ENCODE measurements at regions not wholly inside any gene's neighbourhood (a gene's known extent, or its start where the extent isn't known, plus 50 kb on each side); places are given as distances from the start of the nearest gene placed in this dataset.

DNA sequence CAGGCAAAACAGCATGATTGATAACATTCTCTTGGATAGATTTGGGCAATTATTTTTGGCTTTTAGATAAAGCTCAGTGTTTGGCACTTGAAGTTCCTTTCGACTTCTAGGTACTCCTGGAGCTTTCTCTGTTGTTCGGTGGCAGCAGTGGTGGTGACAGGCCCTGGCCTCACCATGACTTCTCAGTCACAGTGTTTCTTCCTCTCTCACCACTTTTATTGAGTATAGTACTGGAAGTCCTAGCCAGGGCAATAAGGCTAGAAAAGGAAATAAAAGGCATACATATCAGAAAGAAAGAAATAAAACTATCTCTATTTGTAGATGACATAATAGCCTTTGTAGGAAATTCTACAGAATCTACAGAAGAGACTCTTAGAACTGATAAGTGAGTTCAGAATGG is 101.2 kb upstream of the SIRPG start:
- no peak overlapping the region for H3K4me2 ChIP-seq (ENCODE audit: control insufficient read depth, insufficient read depth)
- peaks cover 0 to 7% of the 10 kb centered on the region in 2 experiments; a peak in 2 of 4 replicates for H3K27me3 ChIP-seq (replicated peaks in 1 of 2; ENCODE audit: control insufficient read depth in 2 of 2, insufficient read depth in 2 of 2, low read length in 1 of 2)
- WGBS (ENCODE audit: insufficient coverage, insufficient replicate concordance, low lambda C conversion rate, missing lambda C conversion rate), result 48% methylated on average over 2 of the region's 2 CpGs
- FAIRE-seq (no peak), ATAC-seq (no peak), DNase-seq (ENCODE audit: low read depth, low spot score) (no peak)
- no peak overlapping the region for H3K9ac ChIP-seq (ENCODE audit: control insufficient read depth, insufficient read depth, low read length)
- no TSS peak for BruUV-seq (replicated peaks)
- no peaks in the 10 kb centered on the region for H4K20me1 ChIP-seq (ENCODE audit: control insufficient read depth, insufficient read depth)
- RAD21 ChIA-PET (ENCODE audit: unreplicated experiment), result interaction anchor here (0.6 to 1.6 kb wide), 4 partner anchors 19 to 367 kb away, joined by 3 to 6 read pairs (median 3); no protein-coding TSS in a partner anchor
- TF ChIP-seq CBFB (IDR thresholded peaks at IDR 0.05; ENCODE audit: low read depth) (no peak), USF2 (IDR thresholded peaks at IDR 0.05; ENCODE audit: borderline replicate concordance, low read depth, low read length) (no peak), RAD51 (IDR thresholded peaks at IDR 0.05) (no peak), POLR2AphosphoS5 (IDR thresholded peaks at IDR 0.05; ENCODE audit: low read length) (no peak), ZBED1 (IDR thresholded peaks at IDR 0.05; ENCODE audit: borderline replicate concordance) (no peak), CHD4 (IDR thresholded peaks at IDR 0.05) (no peak), HCFC1 (IDR thresholded peaks at IDR 0.05; ENCODE audit: low read length) (no peak)
- intact Hi-C loops (cut with micrococcal nuclease; ENCODE audit: unreplicated experiment) (no loop called here), in situ Hi-C loops (cut with MboI) (no loop called here)
- SMC1A ChIA-PET (ENCODE audit: uncharacterized antibody, unreplicated experiment), result interaction anchor here (0.6 to 3.3 kb wide), 9 partner anchors 8 to 414 kb away, joined by 3 to 11 read pairs (median 4); no protein-coding TSS in a partner anchor
- H3K36me3 ChIP-seq (ENCODE audit: control insufficient read depth in 2 of 2, insufficient read depth in 2 of 2, low read length in 1 of 2), result no peaks in the 10 kb centered on the region
- CTCF ChIA-PET, result interaction anchor here (1.6 to 5.1 kb wide), 3 partner anchors 18 to 255 kb away, joined by 3 to 27 read pairs (median 7); no protein-coding TSS in a partner anchor
- H3K9me3 ChIP-seq (replicated peaks; ENCODE audit: control insufficient read depth, insufficient read depth, low read length), result no peaks in the 10 kb centered on the region
- H2AFZ ChIP-seq (ENCODE audit: control insufficient read depth, low read depth, low read length), result no peak overlapping the region
- H3K4me3 ChIP-seq, result no peak overlapping the region
- no peaks in the 10 kb centered on the region for H3K79me2 ChIP-seq (ENCODE audit: control insufficient read depth, insufficient read depth, low read length)
- POLR2A ChIA-PET, result no interaction called here
- H3K4me1 ChIP-seq (ENCODE audit: control insufficient read depth, insufficient read depth, low read length), result no peaks in the 10 kb centered on the region
- H3K27ac ChIP-seq (ENCODE audit: control insufficient read depth, insufficient read depth), result no peak overlapping the region

All from GM12878 (cell line).